ENCODE measurements at regions not wholly inside any gene's neighbourhood (a gene's known extent, or its start where the extent isn't known, plus 50 kb on each side); places are given as distances from the start of the nearest gene placed in this dataset.

- intact Hi-C loops (cut with micrococcal nuclease), result no loop called here
- Mint-ChIP-seq H3K27me3 (ENCODE audit: insufficient read depth, unreplicated experiment) (no peaks in the 10 kb centered on the region), H3K4me3 (ENCODE audit: unreplicated experiment) (no peak overlapping the region), H3K27ac (ENCODE audit: low read depth, unreplicated experiment) (no peak overlapping the region), H3K4me1 (ENCODE audit: insufficient read depth, unreplicated experiment) (peaks cover 7% of the 10 kb centered on the region), H3K36me3 (ENCODE audit: insufficient read depth, unreplicated experiment) (no peaks in the 10 kb centered on the region), H3K9me3 (ENCODE audit: unreplicated experiment) (no peaks in the 10 kb centered on the region)
- DNase-seq (ENCODE audit: unreplicated experiment), result no peak
- TF ChIP-seq CTCF (IDR thresholded peaks at IDR 0.05; ENCODE audit: unreplicated experiment), result no peak
- no TSS peak for BruUV-seq (replicated peaks)
- ChIA-PET CTCF (interaction anchor here (0.5 to 0.9 kb wide), 2 partner anchors 14 to 323 kb away, joined by 3 read pairs; no protein-coding TSS in a partner anchor), POLR2A (no interaction called here)
Measured at GRCh38 chr7:32153006-32153405, 82.8 kb upstream of the PDE1C start.

- no peaks in the 10 kb centered on the region for H3K9me3 Mint-ChIP-seq (ENCODE audit: unreplicated experiment)
- ChIA-PET CTCF (no interaction called here), POLR2A (no interaction called here)
- H3K4me1 Mint-ChIP-seq (ENCODE audit: insufficient read depth, unreplicated experiment), result peaks cover 7% of the 10 kb centered on the region
- H3K36me3 Mint-ChIP-seq (ENCODE audit: insufficient read depth, unreplicated experiment), result no peaks in the 10 kb centered on the region
- no peak overlapping the region for H3K27ac Mint-ChIP-seq (ENCODE audit: low read depth, unreplicated experiment)
- no peak for TF ChIP-seq CTCF (IDR thresholded peaks at IDR 0.05; ENCODE audit: unreplicated experiment)
- BruUV-seq (replicated peaks), result no TSS peak
- H3K27me3 Mint-ChIP-seq (ENCODE audit: insufficient read depth, unreplicated experiment), result no peaks in the 10 kb centered on the region
- no peak for DNase-seq (ENCODE audit: unreplicated experiment)
- no peak overlapping the region for H3K4me3 Mint-ChIP-seq (ENCODE audit: unreplicated experiment)
- intact Hi-C loops (cut with micrococcal nuclease), result no loop called here
Measured at GRCh38 chr7:32152576-32152975, 82.4 kb upstream of the PDE1C start.

DNA sequence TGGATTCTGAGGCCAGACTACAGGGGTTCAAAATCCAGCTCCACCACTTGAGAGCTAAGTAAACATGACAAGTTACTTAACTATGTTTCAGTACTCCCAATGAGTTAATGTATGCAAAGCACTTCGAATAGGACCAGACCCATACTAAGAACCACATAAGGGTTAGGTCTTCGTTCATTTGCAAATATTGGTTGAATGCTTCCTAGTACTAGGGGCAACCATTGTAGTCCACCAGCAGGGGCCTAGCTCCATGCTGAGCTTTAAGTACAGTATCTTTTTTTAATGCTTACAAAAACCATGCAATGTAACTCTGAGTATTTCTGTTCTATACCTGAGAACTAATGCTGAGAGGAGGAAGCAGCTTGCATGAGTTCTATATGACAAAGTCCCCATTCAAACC is 80.4 kb upstream of the PDE1C start:
- no peak for TF ChIP-seq CTCF (IDR thresholded peaks at IDR 0.05; ENCODE audit: unreplicated experiment)
- Mint-ChIP-seq H3K4me1 (ENCODE audit: insufficient read depth, unreplicated experiment) (peaks cover 7% of the 10 kb centered on the region), H3K27ac (ENCODE audit: low read depth, unreplicated experiment) (no peak overlapping the region), H3K4me3 (ENCODE audit: unreplicated experiment) (no peak overlapping the region), H3K9me3 (ENCODE audit: unreplicated experiment) (no peaks in the 10 kb centered on the region), H3K27me3 (ENCODE audit: insufficient read depth, unreplicated experiment) (no peaks in the 10 kb centered on the region), H3K36me3 (ENCODE audit: insufficient read depth, unreplicated experiment) (no peaks in the 10 kb centered on the region)
- intact Hi-C loops (cut with micrococcal nuclease), result no loop called here
- ChIA-PET POLR2A (no interaction called here), CTCF (interaction anchor here (0.8 kb wide), 1 partner anchor 54 kb away, joined by 4 read pairs; no protein-coding TSS in a partner anchor)
- no TSS peak for BruUV-seq (replicated peaks)
- no peak for DNase-seq (ENCODE audit: unreplicated experiment)

DNA sequence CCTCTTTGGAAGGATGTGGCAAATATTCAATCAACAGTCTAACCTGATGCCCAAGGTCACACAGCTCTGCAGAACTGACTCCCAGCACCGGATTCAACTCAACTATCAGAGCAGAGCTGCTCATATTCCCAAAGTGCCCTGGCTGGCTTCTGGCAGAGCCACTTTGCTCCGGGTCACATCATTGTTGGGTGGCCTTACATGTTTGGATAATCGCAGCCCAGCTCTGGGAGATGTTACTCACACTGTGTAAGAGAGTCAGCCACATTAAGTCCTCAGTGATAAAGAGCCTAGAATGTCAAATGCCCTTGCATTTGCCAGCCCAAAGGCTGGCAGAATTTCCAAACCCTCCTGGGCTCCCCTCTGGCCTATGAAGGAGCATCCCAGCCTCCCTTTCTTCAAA is 79.8 kb upstream of the PDE1C start:
- H3K4me1 Mint-ChIP-seq (ENCODE audit: insufficient read depth, unreplicated experiment), result peaks cover 6% of the 10 kb centered on the region
- no peaks in the 10 kb centered on the region for H3K27me3 Mint-ChIP-seq (ENCODE audit: insufficient read depth, unreplicated experiment)
- ChIA-PET POLR2A (interaction anchor here (0.6 kb wide), 1 partner anchor 1540 kb away, joined by 4 read pairs; no protein-coding TSS in a partner anchor), CTCF (interaction anchor here (0.8 to 1.2 kb wide), 2 partner anchors 54 to 60 kb away, joined by 3 to 4 read pairs; no protein-coding TSS in a partner anchor)
- H3K36me3 Mint-ChIP-seq (ENCODE audit: insufficient read depth, unreplicated experiment), result no peaks in the 10 kb centered on the region
- no peak for DNase-seq (ENCODE audit: unreplicated experiment)
- BruUV-seq (replicated peaks), result no TSS peak
- no peak overlapping the region for H3K4me3 Mint-ChIP-seq (ENCODE audit: unreplicated experiment)
- intact Hi-C loops (cut with micrococcal nuclease), result no loop called here
- H3K27ac Mint-ChIP-seq (ENCODE audit: low read depth, unreplicated experiment), result no peak overlapping the region
- TF ChIP-seq CTCF (IDR thresholded peaks at IDR 0.05; ENCODE audit: unreplicated experiment), result no peak
- H3K9me3 Mint-ChIP-seq (ENCODE audit: unreplicated experiment), result no peaks in the 10 kb centered on the region

Data from MCF 10A (cell line).